ENCODE measurements at regions not wholly inside any gene's neighbourhood (a gene's known extent, or its start where the extent isn't known, plus 50 kb on each side); places are given as distances from the start of the nearest gene placed in this dataset.
A peak's percentile ranks its signal among the peaks of the same experiment; 100 is the strongest.

GRCh38 chr6:140175486-140175885, 801.0 kb upstream of the CITED2 start:
- TF ChIP-seq EZH2 (IDR thresholded peaks at IDR 0.05; ENCODE audit: low read depth) = no peak
- TF ChIP-seq, protein P1, sequence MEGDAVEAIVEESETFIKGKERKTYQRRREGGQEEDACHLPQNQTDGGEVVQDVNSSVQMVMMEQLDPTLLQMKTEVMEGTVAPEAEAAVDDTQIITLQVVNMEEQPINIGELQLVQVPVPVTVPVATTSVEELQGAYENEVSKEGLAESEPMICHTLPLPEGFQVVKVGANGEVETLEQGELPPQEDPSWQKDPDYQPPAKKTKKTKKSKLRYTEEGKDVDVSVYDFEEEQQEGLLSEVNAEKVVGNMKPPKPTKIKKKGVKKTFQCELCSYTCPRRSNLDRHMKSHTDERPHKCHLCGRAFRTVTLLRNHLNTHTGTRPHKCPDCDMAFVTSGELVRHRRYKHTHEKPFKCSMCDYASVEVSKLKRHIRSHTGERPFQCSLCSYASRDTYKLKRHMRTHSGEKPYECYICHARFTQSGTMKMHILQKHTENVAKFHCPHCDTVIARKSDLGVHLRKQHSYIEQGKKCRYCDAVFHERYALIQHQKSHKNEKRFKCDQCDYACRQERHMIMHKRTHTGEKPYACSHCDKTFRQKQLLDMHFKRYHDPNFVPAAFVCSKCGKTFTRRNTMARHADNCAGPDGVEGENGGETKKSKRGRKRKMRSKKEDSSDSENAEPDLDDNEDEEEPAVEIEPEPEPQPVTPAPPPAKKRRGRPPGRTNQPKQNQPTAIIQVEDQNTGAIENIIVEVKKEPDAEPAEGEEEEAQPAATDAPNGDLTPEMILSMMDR (conservative IDR thresholded peaks at IDR 0.05) = no peak
- H3K27ac ChIP-seq = no peak overlapping the region
- H3K4me1 ChIP-seq (replicated peaks; ENCODE audit: insufficient read depth) = peaks cover 18% of the 10 kb centered on the region
- H3K27me3 ChIP-seq (ENCODE audit: insufficient read depth, low read depth) = no peaks in the 10 kb centered on the region
- no peak overlapping the region for H3K4me2 ChIP-seq
- CTCF ChIA-PET = no interaction called here
- H3K4me3 ChIP-seq = no peak overlapping the region
- no peaks in the 10 kb centered on the region for H3K9me2 ChIP-seq (ENCODE audit: insufficient read depth)
- no TSS peak for BruUV-seq (replicated peaks)
- H3K79me2 ChIP-seq (ENCODE audit: low read depth) = no peaks in the 10 kb centered on the region
- H4K20me1 ChIP-seq (ENCODE audit: insufficient read depth) = no peaks in the 10 kb centered on the region
- no peak for DNase-seq
- intact Hi-C loops (cut with micrococcal nuclease; ENCODE audit: unreplicated experiment) = no loop called here
- H3K9me3 ChIP-seq (ENCODE audit: insufficient read depth, low read depth) = peaks cover 9% of the 10 kb centered on the region; the same call in 1 of the 2 replicates
- POLR2A ChIA-PET (ENCODE audit: unreplicated experiment) = no interaction called here
- H3F3A ChIP-seq (ENCODE audit: insufficient read depth, low read depth) = peaks cover 13% of the 10 kb centered on the region
- H2AFZ ChIP-seq = no peak overlapping the region
- no peaks in the 10 kb centered on the region for H3K36me3 ChIP-seq (ENCODE audit: low read depth)

DNA sequence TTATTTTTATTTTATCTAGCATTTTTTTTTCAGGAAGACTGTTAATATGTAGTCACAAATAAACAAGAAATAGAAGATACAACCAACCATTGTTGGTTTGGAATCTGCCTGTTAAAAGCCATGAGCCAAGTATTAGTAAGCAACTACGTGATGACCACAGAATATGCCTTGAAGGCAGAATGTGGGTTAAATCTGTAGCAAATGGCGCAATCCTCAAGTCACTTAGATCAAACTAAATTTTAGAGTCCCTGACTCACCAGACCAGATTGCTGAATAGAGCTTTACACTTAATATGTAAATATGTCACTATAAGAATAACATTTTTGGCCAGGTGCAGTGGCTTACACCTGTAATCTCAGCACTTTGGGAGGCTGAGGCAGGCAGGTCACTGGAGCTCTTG, 800.1 kb upstream of the CITED2 start:
- no peaks in the 10 kb centered on the region for H4K20me1 ChIP-seq (ENCODE audit: insufficient read depth)
- no TSS peak for BruUV-seq (replicated peaks)
- TF ChIP-seq, protein P1 (conservative IDR thresholded peaks at IDR 0.05) = no peak
- no peak for TF ChIP-seq EZH2 (IDR thresholded peaks at IDR 0.05; ENCODE audit: low read depth)
- peaks cover 9% of the 10 kb centered on the region; the same call in 1 of the 2 replicates for H3K9me3 ChIP-seq (ENCODE audit: insufficient read depth, low read depth)
- DNase-seq = peak; percentile 38 to 99
- intact Hi-C loops (cut with micrococcal nuclease; ENCODE audit: unreplicated experiment) = no loop called here
- CTCF ChIA-PET = no interaction called here
- H3K79me2 ChIP-seq (ENCODE audit: low read depth) = no peaks in the 10 kb centered on the region
- peak overlapping the region; percentile 51 for H3K4me2 ChIP-seq
- H2AFZ ChIP-seq = no peak overlapping the region
- H3K4me3 ChIP-seq = no peak overlapping the region
- POLR2A ChIA-PET (ENCODE audit: unreplicated experiment) = interaction anchor here (0.7 kb wide), 1 partner anchor 587 kb away, joined by 5 read pairs; no protein-coding TSS in a partner anchor
- no peaks in the 10 kb centered on the region for H3K9me2 ChIP-seq (ENCODE audit: insufficient read depth)
- H3K27me3 ChIP-seq (ENCODE audit: insufficient read depth, low read depth) = no peaks in the 10 kb centered on the region
- H3F3A ChIP-seq (ENCODE audit: insufficient read depth, low read depth) = peaks cover 13% of the 10 kb centered on the region
- H3K4me1 ChIP-seq (replicated peaks; ENCODE audit: insufficient read depth) = peaks cover 18% of the 10 kb centered on the region
- peak overlapping the region; percentile 40 for H3K27ac ChIP-seq
- H3K36me3 ChIP-seq (ENCODE audit: low read depth) = no peaks in the 10 kb centered on the region

GRCh38 chr6:140168365-140168764, 793.9 kb upstream of the CITED2 start:
- no peaks in the 10 kb centered on the region for H4K20me1 ChIP-seq (ENCODE audit: insufficient read depth)
- H3K9me2 ChIP-seq (ENCODE audit: insufficient read depth) = no peaks in the 10 kb centered on the region
- no peak overlapping the region for H2AFZ ChIP-seq
- intact Hi-C loops (cut with micrococcal nuclease; ENCODE audit: unreplicated experiment) = no loop called here
- ChIA-PET POLR2A (ENCODE audit: unreplicated experiment) (no interaction called here), CTCF (no interaction called here)
- H3K4me2 ChIP-seq = no peak overlapping the region
- peaks cover 9% of the 10 kb centered on the region; the same call in 1 of the 2 replicates for H3K9me3 ChIP-seq (ENCODE audit: insufficient read depth, low read depth)
- H3F3A ChIP-seq (ENCODE audit: insufficient read depth, low read depth) = no peaks in the 10 kb centered on the region; the same call in 1 of the 2 replicates
- no peak overlapping the region for H3K27ac ChIP-seq
- no peaks in the 10 kb centered on the region for H3K36me3 ChIP-seq (ENCODE audit: low read depth)
- TF ChIP-seq, protein P1 (conservative IDR thresholded peaks at IDR 0.05) = no peak
- no peak for TF ChIP-seq EZH2 (IDR thresholded peaks at IDR 0.05; ENCODE audit: low read depth)
- no peak for DNase-seq
- no peaks in the 10 kb centered on the region for H3K27me3 ChIP-seq (ENCODE audit: insufficient read depth, low read depth)
- peaks cover 2% of the 10 kb centered on the region; the same call in 1 of the 2 replicates for H3K4me1 ChIP-seq (replicated peaks; ENCODE audit: insufficient read depth)
- no TSS peak for BruUV-seq (replicated peaks)
- H3K79me2 ChIP-seq (ENCODE audit: low read depth) = no peaks in the 10 kb centered on the region
- H3K4me3 ChIP-seq = no peak overlapping the region

Measured in PC-9 (cell line).